Activated naive CD4-positive, alpha-beta T cell treated with anti-CD3 and anti-CD28 coated beads, Interleukin-2, amount 10 ng/mL, durations not matched to agents 7 days and 5 days (primary cell): ENCODE measurements at regions not wholly inside any gene's neighbourhood (a gene's known extent, or its start where the extent isn't known, plus 50 kb on each side); places are given as distances from the start of the nearest gene placed in this dataset.

Source experiments
- CTCF ChIA-PET: fragments of 350-600 bp; sonication (Branson Sonifier 250); formaldehyde crosslinking; loops from one replicate; lab custom pipeline; 2021; ENCODE audit warnings: antibody characterized with exemption; lab: Charles Lee
- DNase-seq: peaks from one replicate; pipeline ENCODE4 v3.0.0-alpha.2; 2020
- H3K27ac Mint-ChIP-seq: one replicate; pipeline ENCODE4 v1.8.0; 2021; ENCODE audit warnings: mild to moderate bottlenecking, moderate library complexity, mixed read lengths
- H3K27me3 Mint-ChIP-seq: one replicate; pipeline ENCODE4 v1.8.0; 2021; ENCODE audit warnings: mild to moderate bottlenecking, mixed read lengths
- H3K36me3 Mint-ChIP-seq: one replicate; pipeline ENCODE4 v1.8.0; 2021; ENCODE audit warnings: mixed read lengths
- H3K4me1 Mint-ChIP-seq: one replicate; pipeline ENCODE4 v1.8.0; 2021; ENCODE audit warnings: mixed read lengths
- H3K4me3 Mint-ChIP-seq: one replicate; pipeline ENCODE4 v1.8.0; 2021; ENCODE audit warnings: mild to moderate bottlenecking, moderate library complexity, mixed read lengths
- H3K9me3 Mint-ChIP-seq: one replicate; pipeline ENCODE4 v1.8.0; 2021; ENCODE audit warnings: mixed read lengths

DNA sequence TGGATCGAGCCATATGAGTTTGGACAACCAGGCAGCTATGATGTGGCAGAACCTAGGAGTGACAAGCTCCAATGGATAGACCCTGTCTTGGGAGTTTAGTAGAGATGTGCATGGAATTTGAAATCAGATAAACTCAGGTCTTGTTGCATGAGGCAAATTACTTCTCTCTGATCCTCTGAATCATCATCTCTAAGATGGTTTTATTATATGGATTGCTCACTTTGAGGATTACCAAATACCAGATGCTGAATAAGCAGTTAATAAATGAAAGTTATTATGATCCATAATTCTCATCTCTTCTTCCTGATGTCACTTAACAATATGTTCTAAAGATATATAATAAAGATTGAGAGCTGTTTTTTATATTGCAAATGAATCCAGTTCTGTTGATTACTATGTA is 622.2 kb downstream of the NTRK3 start:
- no peak overlapping the region for H3K27ac Mint-ChIP-seq
- no peaks in the 10 kb centered on the region for H3K36me3 Mint-ChIP-seq
- H3K9me3 Mint-ChIP-seq: no peaks in the 10 kb centered on the region
- no peak overlapping the region for H3K4me3 Mint-ChIP-seq
- no peak for DNase-seq
- CTCF ChIA-PET: no interaction called here
- H3K27me3 Mint-ChIP-seq: no peaks in the 10 kb centered on the region
- H3K4me1 Mint-ChIP-seq: no peaks in the 10 kb centered on the region

DNA sequence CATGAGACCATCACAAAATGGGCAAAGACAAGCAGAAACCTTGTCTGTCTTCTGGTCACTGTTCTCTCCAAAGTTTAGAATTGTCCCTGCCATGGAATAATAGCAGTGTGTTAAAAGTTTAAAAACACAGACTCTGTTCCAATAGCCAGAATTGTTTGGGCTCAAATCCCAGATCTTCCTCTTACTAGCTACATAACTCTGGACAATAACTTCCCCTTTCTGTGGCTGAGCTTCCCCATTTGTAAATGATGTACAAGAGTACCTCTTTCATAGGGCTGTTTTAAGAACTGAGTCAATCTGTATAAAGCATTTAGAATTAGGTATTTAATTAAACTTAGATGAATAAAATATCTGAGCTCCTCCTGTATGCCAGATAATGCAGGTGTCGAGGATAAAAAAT is 623.0 kb downstream of the NTRK3 start:
- CTCF ChIA-PET: no interaction called here
- Mint-ChIP-seq H3K4me3 (no peak overlapping the region), H3K27ac (no peak overlapping the region), H3K4me1 (no peaks in the 10 kb centered on the region), H3K27me3 (no peaks in the 10 kb centered on the region), H3K36me3 (no peaks in the 10 kb centered on the region), H3K9me3 (no peaks in the 10 kb centered on the region)
- no peak for DNase-seq

DNA sequence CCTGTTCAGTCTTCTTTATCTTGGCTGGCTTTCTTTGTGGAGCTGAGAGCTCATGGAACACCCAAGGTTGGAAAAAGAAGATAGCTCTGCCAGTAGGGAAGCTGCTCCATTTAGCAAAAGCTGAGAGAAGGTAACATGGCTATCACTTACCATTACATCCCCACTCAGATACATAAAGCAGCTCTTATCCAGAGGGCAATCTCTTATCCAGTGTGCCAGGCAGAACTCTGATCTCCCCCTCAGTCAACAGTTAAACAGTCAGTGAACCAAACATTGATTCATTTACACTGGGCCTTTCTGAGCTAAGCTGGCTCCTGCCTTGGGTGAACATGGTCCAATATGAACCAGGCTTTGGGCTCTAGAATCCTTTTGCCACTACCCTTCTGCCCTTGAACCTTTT is 624.2 kb downstream of the NTRK3 start:
- CTCF ChIA-PET: no interaction called here

DNA sequence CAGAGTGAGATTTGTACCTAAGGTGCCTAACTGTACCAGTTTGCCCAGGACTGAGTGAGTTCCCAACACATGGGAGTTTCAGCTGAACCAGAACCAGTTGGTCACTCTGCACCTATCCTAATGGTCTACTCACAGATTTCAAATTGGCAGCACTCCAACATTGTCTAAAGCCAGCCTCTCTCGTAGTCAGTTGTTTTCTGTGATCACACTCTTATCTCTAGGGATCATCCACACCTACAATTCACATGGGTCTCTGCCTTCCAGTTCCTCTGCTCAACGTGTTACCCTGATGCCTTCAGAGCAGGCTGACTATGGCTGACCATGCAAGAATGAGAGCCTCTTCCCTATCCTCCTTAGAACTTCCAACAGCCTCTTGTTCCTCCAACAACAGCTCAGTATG is 624.8 kb downstream of the NTRK3 start:
- no peaks in the 10 kb centered on the region for H3K36me3 Mint-ChIP-seq
- H3K4me3 Mint-ChIP-seq: no peak overlapping the region
- no peak overlapping the region for H3K27ac Mint-ChIP-seq
- no peaks in the 10 kb centered on the region for H3K4me1 Mint-ChIP-seq
- no peaks in the 10 kb centered on the region for H3K9me3 Mint-ChIP-seq
- H3K27me3 Mint-ChIP-seq: no peaks in the 10 kb centered on the region
- CTCF ChIA-PET: no interaction called here
- no peak for DNase-seq

More for the DNA sequence above, 624.2 kb downstream of the NTRK3 start:
- no peak for DNase-seq
- Mint-ChIP-seq H3K4me3 (no peak overlapping the region), H3K27me3 (no peaks in the 10 kb centered on the region), H3K9me3 (no peaks in the 10 kb centered on the region), H3K36me3 (no peaks in the 10 kb centered on the region), H3K4me1 (no peaks in the 10 kb centered on the region), H3K27ac (no peak overlapping the region)

DNA sequence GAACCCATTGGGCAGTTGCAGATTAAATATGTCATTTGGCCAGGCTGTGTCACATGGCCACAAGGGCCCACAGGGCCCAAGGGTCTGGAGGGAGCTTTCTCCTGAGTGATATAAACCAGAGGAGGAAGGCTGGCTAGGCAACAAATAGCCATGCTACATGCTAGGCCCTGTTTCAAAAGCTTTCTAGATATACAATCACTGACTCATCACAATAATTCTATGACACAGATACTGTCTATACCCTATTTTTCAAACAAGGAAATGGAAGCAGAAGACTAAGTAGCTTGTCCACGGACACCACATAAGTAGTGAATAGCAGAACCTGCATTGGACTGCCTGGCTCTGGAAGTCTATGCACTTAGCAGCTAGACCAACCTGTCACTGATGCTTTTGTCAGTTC is 625.4 kb downstream of the NTRK3 start:
- H3K4me3 Mint-ChIP-seq: no peak overlapping the region
- no peaks in the 10 kb centered on the region for H3K4me1 Mint-ChIP-seq
- H3K36me3 Mint-ChIP-seq: no peaks in the 10 kb centered on the region
- DNase-seq: no peak
- CTCF ChIA-PET: no interaction called here
- no peak overlapping the region for H3K27ac Mint-ChIP-seq
- H3K9me3 Mint-ChIP-seq: no peaks in the 10 kb centered on the region
- H3K27me3 Mint-ChIP-seq: no peaks in the 10 kb centered on the region

DNA sequence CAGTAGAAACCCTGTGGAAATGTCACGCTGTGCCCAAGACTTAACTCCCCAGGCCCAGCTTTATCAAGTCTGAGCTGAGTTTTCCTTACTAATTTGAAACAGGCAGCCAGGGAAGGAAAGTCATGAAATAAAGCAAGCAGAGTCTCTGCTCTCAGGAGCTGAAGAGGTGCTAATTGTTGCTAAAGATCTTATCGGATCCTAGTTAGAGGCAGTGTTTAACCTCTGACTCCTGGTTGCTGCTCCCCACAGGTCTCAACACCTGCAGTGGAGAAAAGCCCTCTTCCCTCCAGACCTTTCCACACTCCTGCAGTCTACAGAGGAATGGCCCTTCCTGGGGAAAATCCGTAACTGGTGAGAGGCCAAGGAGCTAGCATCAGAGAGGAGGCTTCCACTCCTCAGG is 628.2 kb downstream of the NTRK3 start:
- DNase-seq: no peak
- no peaks in the 10 kb centered on the region for H3K36me3 Mint-ChIP-seq
- no peaks in the 10 kb centered on the region for H3K27me3 Mint-ChIP-seq
- CTCF ChIA-PET: no interaction called here
- H3K4me3 Mint-ChIP-seq: no peak overlapping the region
- H3K9me3 Mint-ChIP-seq: no peaks in the 10 kb centered on the region
- H3K27ac Mint-ChIP-seq: no peak overlapping the region
- no peaks in the 10 kb centered on the region for H3K4me1 Mint-ChIP-seq

DNA sequence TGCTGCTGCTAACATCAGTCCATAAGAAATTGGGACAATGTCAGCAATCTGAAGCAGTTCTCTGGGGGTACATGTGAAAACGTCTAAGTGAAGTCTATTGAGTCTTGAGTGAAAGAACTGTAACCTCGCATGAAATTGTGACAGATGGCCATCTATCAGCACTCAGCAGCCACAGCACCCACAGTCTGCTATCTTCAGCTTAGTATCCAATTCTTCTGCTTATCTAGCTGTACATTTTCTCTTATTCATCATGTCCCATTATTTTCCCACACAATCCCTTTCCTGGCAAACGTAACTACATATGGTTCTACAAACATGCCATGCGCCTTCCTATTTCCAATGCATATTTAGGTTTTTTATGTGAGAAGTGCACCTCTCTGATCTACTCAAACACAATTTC is 629.7 kb downstream of the NTRK3 start:
- Mint-ChIP-seq H3K4me3 (no peak overlapping the region), H3K27ac (no peak overlapping the region), H3K27me3 (no peaks in the 10 kb centered on the region), H3K9me3 (no peaks in the 10 kb centered on the region), H3K4me1 (no peaks in the 10 kb centered on the region), H3K36me3 (no peaks in the 10 kb centered on the region)
- no peak for DNase-seq
- CTCF ChIA-PET: no interaction called here

DNA sequence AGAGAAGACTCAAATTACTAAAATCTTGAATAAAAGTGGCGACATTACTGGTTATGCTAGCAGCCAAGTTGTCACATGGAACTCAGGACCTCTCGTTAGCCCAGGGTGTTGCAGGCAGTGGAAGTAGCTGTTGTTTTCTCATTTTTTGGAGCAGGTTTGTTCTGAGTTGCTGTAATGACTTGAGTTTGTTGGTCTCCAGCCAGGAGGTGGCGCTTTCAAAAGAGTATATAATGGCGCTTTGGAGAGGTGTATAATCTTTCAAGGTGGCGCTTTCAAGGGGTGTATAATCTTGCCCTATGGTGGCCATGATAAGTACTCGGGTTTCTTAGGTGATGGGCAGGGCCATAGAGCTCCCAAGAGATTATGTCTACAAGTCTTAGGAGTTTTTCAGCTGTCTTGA is 632.7 kb downstream of the NTRK3 start:
- H3K4me3 Mint-ChIP-seq: no peak overlapping the region
- DNase-seq: peak; percentile 31
- peaks cover 1% of the 10 kb centered on the region for H3K4me1 Mint-ChIP-seq
- H3K27ac Mint-ChIP-seq: no peak overlapping the region
- peaks cover 1% of the 10 kb centered on the region for H3K9me3 Mint-ChIP-seq
- H3K27me3 Mint-ChIP-seq: no peaks in the 10 kb centered on the region
- no peaks in the 10 kb centered on the region for H3K36me3 Mint-ChIP-seq
- CTCF ChIA-PET: no interaction called here

DNA sequence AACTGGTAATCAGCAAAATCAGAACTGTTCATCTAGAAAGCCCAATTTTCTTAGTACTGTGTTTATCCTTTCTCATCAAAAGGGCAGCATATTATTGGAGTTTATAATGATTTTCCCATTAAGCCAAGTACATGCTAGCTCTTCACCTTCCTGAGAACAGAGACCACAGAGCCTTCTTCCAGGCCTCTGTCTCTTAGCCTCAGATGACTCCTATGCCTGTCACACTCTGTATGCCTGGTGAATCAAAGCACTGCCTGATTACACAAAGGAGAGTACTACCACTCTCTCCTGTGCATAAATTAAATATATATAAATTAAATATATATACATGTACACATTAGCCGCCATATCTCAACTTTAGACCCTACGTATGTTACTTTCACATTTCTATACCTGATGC is 636.1 kb downstream of the NTRK3 start:
- Mint-ChIP-seq H3K9me3 (peaks cover 3% of the 10 kb centered on the region), H3K27me3 (no peaks in the 10 kb centered on the region), H3K4me1 (peaks cover 3% of the 10 kb centered on the region), H3K36me3 (no peaks in the 10 kb centered on the region), H3K27ac (no peak overlapping the region), H3K4me3 (no peak overlapping the region)
- CTCF ChIA-PET: no interaction called here
- DNase-seq: no peak

DNA sequence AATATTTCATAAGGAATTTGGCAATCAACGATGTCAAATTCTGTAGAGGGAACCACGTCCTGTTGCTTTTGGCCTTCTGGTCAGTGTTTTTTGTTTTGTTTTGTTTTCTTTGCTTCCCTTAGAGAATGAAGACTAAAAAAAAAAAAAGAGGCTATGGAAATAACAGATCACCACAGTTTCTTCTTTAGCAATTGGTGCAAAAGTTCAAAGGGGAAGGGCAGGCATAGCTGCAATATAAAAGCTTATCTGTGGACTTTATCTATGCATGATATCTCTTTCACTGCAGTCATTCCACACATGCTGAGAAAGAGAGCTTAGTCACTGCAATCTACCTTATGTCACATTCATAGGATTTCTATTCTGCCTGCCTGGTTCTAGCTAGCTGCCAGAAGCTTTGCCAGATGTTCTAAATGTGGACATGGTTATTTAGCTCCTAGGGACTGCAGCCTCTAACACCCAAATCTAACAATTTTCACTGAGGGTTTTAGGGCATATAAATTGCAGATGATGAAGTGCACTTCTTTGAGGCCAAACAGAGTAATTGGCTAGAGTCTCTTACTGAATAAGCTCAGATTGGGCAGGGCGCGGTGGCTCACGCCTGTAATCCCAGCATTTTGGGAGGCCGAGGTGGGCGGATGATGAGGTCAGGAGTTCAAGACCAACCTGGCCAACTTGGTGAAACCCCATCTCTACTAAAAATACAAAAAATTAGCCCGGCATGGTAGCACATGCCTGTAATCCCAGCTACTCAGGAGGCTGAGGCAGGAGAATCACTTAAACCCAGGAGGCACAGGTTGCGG is 637.2 kb downstream of the NTRK3 start:
- no peaks in the 10 kb centered on the region for H3K36me3 Mint-ChIP-seq
- DNase-seq: no peak
- no peak overlapping the region for H3K4me3 Mint-ChIP-seq
- H3K27me3 Mint-ChIP-seq: no peaks in the 10 kb centered on the region
- peaks cover 3% of the 10 kb centered on the region for H3K4me1 Mint-ChIP-seq
- CTCF ChIA-PET: no interaction called here
- peaks cover 3% of the 10 kb centered on the region for H3K9me3 Mint-ChIP-seq
- H3K27ac Mint-ChIP-seq: no peak overlapping the region

DNA sequence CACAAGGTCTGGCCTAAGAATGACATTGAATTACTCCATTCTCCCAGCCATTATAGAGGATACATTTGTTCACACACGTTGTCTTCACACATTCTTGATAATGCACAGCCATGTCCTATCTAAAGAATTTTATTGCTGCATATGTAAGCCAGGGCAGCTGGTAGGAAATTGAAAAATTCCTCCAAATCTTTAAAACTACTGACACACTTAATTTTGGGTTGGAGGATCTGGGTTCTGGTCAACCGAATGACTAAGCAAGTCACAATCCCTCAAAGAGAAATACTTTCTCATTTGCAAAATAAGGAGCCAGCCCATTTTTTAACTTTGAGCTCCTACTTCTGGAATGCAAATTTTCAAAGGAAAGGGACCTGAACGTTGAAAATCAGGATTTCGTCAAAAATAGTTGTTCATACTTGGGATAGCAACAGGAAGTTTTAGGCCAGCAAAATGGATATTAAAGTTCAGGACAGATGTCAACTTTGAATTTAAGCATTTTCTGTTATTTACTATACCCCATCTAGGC is 638.3 kb downstream of the NTRK3 start:
- Mint-ChIP-seq H3K4me3 (no peak overlapping the region), H3K36me3 (no peaks in the 10 kb centered on the region), H3K27ac (no peak overlapping the region), H3K4me1 (peaks cover 3% of the 10 kb centered on the region), H3K27me3 (no peaks in the 10 kb centered on the region), H3K9me3 (peaks cover 3% of the 10 kb centered on the region)
- CTCF ChIA-PET: no interaction called here
- DNase-seq: no peak

DNA sequence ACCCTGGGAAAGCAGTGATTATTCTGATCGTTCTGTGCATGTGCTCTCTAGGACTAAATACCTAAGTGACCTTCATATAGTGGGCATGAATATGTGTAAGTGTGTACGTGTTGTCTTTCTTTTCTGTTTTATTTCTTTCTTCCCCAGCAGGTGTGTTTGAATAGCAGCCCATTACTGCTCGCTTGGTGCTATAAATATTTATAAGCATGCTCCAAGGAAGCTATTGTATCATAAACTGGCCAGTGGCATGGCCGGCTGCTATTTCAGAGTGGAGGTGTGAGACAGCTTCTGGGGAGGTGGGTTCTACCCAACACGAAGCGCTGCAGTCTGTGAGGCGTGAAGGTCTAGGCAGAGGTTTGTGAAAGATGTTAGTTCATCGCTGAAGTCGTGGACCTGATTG is 641.8 kb downstream of the NTRK3 start:
- Mint-ChIP-seq H3K4me1 (peaks cover 3% of the 10 kb centered on the region), H3K27me3 (no peaks in the 10 kb centered on the region), H3K27ac (no peak overlapping the region), H3K9me3 (peaks cover 3% of the 10 kb centered on the region), H3K4me3 (no peak overlapping the region), H3K36me3 (no peaks in the 10 kb centered on the region)
- CTCF ChIA-PET: no interaction called here
- no peak for DNase-seq

DNA sequence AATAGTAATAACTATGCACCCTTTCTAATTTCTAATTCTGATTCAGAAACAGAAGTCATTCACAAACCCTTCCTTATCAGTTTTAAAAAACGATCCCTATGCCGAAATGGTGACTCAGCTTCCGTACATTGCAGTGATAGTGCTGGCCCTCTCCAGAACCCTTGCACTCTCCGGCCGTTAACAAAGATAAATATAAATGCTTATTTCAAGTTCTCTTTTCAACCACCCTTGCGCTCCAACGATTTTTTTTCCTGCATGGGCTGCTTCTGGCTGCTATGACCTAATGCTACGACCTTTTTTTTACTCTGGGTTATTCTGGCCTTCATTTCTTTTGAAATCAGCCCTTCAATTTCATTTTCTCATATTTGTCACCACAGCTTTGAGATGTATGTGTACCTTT is 646.2 kb downstream of the NTRK3 start:
- no peaks in the 10 kb centered on the region for H3K4me1 Mint-ChIP-seq
- no peaks in the 10 kb centered on the region for H3K27me3 Mint-ChIP-seq
- no peak overlapping the region for H3K4me3 Mint-ChIP-seq
- no peak overlapping the region for H3K27ac Mint-ChIP-seq
- no peaks in the 10 kb centered on the region for H3K9me3 Mint-ChIP-seq
- CTCF ChIA-PET: no interaction called here
- H3K36me3 Mint-ChIP-seq: no peaks in the 10 kb centered on the region
- DNase-seq: no peak

DNA sequence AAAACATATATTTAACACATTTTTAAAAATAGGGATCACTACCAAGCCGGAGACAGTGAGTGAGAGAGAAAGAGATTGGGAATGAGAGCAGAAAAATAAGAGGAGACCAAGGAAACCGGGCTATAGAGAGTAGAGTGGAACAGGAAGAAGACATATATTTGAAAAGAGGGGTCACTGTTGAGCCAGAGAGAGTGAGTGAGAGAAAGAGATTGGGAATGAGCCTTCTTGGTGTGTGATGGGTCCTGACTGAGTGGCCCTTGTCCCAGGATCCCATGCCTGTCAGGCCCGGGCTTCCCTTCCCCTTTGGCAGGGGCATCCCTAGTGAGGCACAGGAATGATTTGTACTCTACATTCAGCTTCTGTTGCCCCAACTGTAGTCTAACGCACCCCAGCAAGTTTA is 646.6 kb downstream of the NTRK3 start:
- no peaks in the 10 kb centered on the region for H3K4me1 Mint-ChIP-seq
- CTCF ChIA-PET: no interaction called here
- no peaks in the 10 kb centered on the region for H3K9me3 Mint-ChIP-seq
- no peak for DNase-seq
- H3K27me3 Mint-ChIP-seq: no peaks in the 10 kb centered on the region
- H3K36me3 Mint-ChIP-seq: no peaks in the 10 kb centered on the region
- no peak overlapping the region for H3K27ac Mint-ChIP-seq
- H3K4me3 Mint-ChIP-seq: no peak overlapping the region

DNA sequence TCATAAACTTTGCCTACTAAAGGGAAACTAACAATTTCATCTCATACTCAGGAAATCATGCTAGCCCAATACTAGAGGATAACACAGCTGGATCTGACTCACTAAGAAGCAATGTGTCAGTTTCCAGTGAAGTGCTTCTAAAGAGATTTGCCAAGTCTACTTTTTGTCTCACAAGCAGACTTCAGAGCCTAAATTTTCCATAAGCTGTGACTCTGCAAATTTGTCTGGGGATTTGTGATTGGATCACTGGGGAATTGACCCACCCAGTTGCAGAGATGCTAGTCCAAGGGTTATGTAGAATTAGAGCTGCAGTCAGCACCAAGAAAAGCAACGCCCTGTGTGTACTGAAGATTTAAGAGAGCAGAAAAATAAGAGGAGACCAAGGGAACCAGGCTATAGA is 647.1 kb downstream of the NTRK3 start:
- H3K27me3 Mint-ChIP-seq: no peaks in the 10 kb centered on the region
- no peaks in the 10 kb centered on the region for H3K9me3 Mint-ChIP-seq
- CTCF ChIA-PET: no interaction called here
- no peak overlapping the region for H3K4me3 Mint-ChIP-seq
- no peak for DNase-seq
- H3K36me3 Mint-ChIP-seq: no peaks in the 10 kb centered on the region
- H3K27ac Mint-ChIP-seq: no peak overlapping the region
- H3K4me1 Mint-ChIP-seq: no peaks in the 10 kb centered on the region
